Daoy (cell line): ENCODE measurements at regions not wholly inside any gene's neighbourhood (a gene's known extent, or its start where the extent isn't known, plus 50 kb on each side); places are given as distances from the start of the nearest gene placed in this dataset.
A peak's percentile ranks its signal among the peaks of the same experiment; 100 is the strongest.

ENCODE experiments used
- DNase-seq: peaks from one replicate; pipeline ENCODE4 v3.0.0-alpha.2; 2015; ENCODE audit warnings: low read depth

GRCh38 chr11:119793335-119793984 is 64.5 kb upstream of the NECTIN1 start:
- DNase-seq: peak; percentile 87

DNA sequence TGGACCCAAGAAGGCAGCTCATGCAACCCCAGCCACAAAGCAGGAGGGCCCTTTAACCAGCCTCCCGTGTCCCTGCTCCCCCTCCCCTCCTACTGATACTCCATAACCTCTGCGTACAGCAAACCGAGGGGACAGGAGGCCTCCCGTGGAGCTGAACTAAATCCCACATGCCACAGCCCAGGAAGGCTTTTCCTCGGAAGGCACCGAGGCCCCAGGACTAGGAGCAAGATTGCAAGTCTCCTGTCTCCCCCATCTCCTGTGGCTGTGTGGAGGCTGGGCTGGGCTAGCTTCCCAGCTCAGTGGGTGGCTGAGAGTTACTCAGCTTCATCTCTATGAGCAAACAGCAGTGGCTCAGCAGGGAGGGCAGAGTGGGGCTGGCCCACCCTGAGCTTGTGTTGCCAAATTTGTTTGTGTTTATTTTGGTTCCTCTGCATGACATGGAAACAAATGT is 62.7 kb upstream of the NECTIN1 start:
- peak; percentile 89 for DNase-seq

- no peak for DNase-seq
Observed at GRCh38 chr11:119791047-119791446, 62.0 kb upstream of the NECTIN1 start.

- DNase-seq: no peak
Observed at GRCh38 chr11:119790476-119790875, 61.5 kb upstream of the NECTIN1 start.

- no peak for DNase-seq
Observed at GRCh38 chr11:119789766-119790407, 60.9 kb upstream of the NECTIN1 start.

DNA sequence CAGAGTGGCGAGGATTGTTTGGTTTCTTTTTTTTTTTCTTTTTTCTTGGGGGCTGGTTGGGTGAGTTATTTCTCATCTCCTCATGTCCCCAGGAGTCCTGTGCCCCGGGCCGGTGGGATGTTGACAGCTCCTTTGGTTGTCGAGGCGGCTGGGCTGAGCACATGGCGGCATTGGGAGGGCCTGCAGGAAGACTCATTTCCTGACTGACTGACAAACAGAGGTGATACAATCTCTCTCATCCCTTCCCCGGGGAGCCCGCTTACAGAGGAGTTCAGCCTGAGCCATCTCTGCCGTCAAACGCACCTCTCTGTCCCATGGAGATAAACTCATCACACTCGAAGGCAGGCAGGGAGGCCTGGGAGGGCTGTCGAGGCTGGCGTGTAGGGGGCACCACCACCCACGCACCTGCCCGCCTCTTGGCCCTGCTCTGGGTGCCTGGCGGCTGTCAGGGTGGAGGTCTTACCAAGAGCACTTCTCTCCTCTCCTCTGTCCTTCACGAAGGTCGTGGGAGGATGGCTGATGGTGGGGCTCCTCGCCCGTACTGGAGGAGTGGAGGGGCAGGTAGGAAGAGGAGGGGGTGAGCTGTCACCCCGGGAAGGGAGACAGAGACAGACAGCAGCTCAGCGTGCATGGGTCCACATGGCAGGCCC is 60.0 kb upstream of the NECTIN1 start:
- DNase-seq: no peak

GRCh38 chr11:119788096-119788883 is 59.3 kb upstream of the NECTIN1 start:
- no peak for DNase-seq

DNA sequence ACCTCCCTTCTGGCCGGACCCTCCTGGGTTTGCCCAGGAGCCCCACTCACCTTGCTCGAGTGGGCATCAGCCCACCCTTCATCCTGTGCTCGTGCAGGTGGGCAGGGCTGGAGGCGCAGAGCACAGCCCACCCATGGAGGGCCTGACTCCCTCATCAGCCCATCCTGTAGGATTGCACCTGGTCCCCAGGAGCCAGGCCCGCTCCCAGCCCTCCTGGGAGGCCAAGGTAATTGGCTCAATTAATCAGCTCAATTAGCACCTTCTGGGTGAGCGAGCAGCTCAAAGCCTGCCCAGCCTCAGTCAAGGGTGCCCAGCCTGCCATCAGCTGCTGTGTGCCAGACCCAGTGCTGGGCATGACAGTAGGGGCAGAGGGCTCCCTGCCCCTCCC is 58.1 kb upstream of the NECTIN1 start:
- DNase-seq: no peak

DNA sequence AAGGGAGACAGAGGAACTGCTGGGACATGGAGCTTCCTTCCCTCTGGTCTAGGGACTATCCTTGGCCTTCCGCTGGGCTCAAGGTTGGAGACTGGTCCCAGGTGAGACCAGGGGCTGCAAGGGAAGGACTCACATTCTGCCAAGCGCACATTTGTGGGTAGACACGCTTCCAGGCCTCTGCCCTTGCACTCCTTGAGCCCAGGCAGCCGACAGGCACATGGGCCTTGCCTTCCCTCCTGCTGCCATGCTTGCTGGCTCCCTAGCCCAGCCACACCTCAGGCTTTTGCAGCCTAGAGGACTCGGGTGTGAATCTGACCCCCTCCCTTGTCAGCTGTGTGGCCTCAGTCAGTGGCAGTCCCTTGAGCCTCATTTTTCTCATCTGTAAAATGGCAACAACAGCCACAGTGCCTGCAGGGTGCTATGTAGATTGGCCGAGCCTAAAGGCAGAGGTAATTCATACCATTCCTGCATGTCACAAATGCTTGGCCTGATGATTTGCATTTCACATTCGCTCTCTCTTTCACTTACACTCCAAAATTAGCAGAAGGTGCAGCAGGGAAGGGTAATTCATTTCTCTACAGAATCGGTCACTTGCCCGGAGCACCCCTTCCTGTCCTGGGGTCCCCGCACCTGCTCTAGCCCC is 57.6 kb upstream of the NECTIN1 start:
- DNase-seq: no peak

DNA sequence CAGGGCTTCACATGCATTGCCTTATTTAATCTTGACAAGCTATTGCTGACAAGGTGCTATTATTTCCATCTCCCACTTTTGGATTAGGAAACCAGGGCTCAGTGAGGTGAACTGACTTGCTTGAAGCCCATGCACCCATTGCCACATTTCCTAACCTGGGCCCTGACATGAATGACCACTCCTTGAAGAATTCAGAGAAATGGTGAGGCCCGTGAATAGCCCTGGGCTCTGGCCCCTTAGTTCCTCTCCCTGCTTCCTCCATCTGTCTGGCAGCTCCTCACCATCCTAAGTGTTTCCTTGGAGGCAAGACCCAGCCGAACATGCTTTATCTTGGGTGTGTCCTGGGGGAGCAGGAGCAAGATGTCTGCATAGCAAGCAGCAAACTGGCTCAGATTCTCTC is 56.1 kb upstream of the NECTIN1 start:
- DNase-seq: no peak

GRCh38 chr11:119784421-119784820 is 55.4 kb upstream of the NECTIN1 start:
- DNase-seq: no peak

- no peak for DNase-seq
Observed at GRCh38 chr11:119783466-119784400, 54.7 kb upstream of the NECTIN1 start.

- peak; percentile 34 for DNase-seq
Observed at GRCh38 chr11:119782739-119783072, 53.7 kb upstream of the NECTIN1 start.

GRCh38 chr11:119782006-119782738 is 53.2 kb upstream of the NECTIN1 start:
- no peak for DNase-seq

GRCh38 chr11:119780222-119780953 is 51.4 kb upstream of the NECTIN1 start:
- DNase-seq: no peak

DNA sequence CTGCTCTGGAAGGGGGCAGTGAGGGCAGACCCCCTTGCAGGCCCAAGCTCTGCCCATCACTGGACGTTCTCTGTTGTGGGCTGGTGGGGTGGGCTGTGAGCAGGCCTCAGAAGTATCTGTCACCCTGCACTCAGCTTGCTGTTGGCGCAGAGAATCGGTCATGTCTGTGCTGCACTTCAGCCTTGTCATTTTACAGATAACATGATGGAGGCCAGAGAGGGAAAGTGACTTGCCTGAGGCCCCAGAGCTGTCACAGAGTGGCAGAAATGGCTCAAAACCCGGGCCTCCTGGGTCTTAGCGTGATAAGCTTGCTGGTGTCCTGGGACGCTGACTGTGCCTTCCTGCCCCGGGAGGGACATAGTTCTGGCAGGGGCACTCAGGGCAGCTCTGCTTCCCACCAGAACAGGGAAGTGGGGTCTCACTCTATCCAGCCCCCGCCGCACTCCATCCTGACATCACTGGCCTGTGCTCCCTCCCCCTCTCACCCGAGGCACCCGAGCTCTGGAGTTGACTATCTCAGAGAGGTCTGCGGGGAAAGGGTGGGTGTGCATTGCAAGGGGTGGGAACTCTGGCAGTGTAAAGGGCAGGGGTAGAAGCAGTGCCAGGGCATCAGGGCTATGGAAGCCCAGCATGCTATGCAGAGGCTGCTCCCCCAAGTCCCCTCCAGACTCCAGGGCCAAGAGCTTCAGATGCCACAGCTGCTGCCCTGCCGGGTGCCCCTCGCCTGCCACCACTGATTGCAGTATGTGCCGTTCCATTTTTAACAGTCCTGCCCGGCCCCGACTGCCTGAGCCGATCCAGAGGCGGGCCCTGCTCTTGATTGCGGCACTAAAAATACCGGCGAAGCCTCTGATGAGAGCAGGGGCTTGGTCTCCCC is 50.4 kb upstream of the NECTIN1 start:
- DNase-seq: no peak
